A549 (cell line): ENCODE measurements at regions not wholly inside any gene's neighbourhood (a gene's known extent, or its start where the extent isn't known, plus 50 kb on each side); places are given as distances from the start of the nearest gene placed in this dataset.

ENCODE experiments used
- CBX2 ChIP-seq: fragments of 200-600 bp; sonication (generic); IDR thresholded peaks from 2 replicates; pipeline ENCODE4 v1.6.1; 2016; ENCODE audit warnings: low read depth, mild to moderate bottlenecking, borderline replicate concordance
- CHD2 ChIP-seq: fragments of 150-350 bp; IDR thresholded peaks from 2 replicates; pipeline ENCODE4 v1.6.1; 2014; ENCODE audit warnings: low read length; ENCODE audit not compliant: partially characterized antibody
- EHF ChIP-seq: fragments of 250-450 bp; sonication (Bioruptor Pico); IDR thresholded peaks from 2 replicates; pipeline ENCODE4 v1.5.0; 2020; ENCODE audit warnings: mild to moderate bottlenecking
- FOSL2 ChIP-seq, 2 experiments: fragments of 450-650 bp in 1 of 2; fragments of >200 bp in 1 of 2; sonication (Bioruptor Twin) in 1 of 2; formaldehyde crosslinking; IDR thresholded peaks; 2 replicates each; pipeline versions ENCODE4 v1.5.0 to v1.6.1; 2016 to 2020; ENCODE audit warnings: mild to moderate bottlenecking in 1 of 2, moderate library complexity in 1 of 2
- HDAC2 ChIP-seq: fragments of 200-600 bp; sonication (generic); IDR thresholded peaks from 2 replicates; pipeline ENCODE4 v1.6.1; 2016
- MYC ChIP-seq: IDR thresholded peaks from 2 replicates; pipeline ENCODE4 v1.6.1; 2012; ENCODE audit warnings: mild to moderate bottlenecking, inconsistent platforms, low read length, improper control_type of control experiment, borderline replicate concordance
- PHF8 ChIP-seq: fragments of 200-600 bp; sonication (generic); IDR thresholded peaks from 2 replicates; pipeline ENCODE4 v1.6.1; 2016; ENCODE audit warnings: low read depth, mild to moderate bottlenecking, antibody characterized with exemption, moderate library complexity, borderline replicate concordance
- POLR2A ChIP-seq: IDR thresholded peaks from 2 replicates; pipeline ENCODE4 v1.6.1; 2012; ENCODE audit warnings: mild to moderate bottlenecking, low read length
- RAD21 ChIP-seq, 2 experiments: fragments of >200 bp in 1 of 2; sonication (Bioruptor Twin) in 1 of 2; formaldehyde crosslinking in 1 of 2; IDR thresholded peaks in 1 of 2; conservative IDR thresholded peaks in 1 of 2; 2 replicates in 1 of 2; 3 replicates in 1 of 2; pipeline ENCODE4 v1.6.1; 2012 to 2018; ENCODE audit warnings: inconsistent platforms in 1 of 2
- RARB ChIP-seq: fragments of 250-450 bp; sonication (Bioruptor Pico); IDR thresholded peaks from 2 replicates; pipeline ENCODE4 v1.8.0; 2021; ENCODE audit warnings: mild to moderate bottlenecking, moderate library complexity
- TF ChIP-seq, protein P1 (sequence below): fragments of >200 bp; sonication (Bioruptor Twin); formaldehyde crosslinking; IDR thresholded peaks from 3 replicates; pipeline ENCODE4 v1.5.1; 2016

DNA sequence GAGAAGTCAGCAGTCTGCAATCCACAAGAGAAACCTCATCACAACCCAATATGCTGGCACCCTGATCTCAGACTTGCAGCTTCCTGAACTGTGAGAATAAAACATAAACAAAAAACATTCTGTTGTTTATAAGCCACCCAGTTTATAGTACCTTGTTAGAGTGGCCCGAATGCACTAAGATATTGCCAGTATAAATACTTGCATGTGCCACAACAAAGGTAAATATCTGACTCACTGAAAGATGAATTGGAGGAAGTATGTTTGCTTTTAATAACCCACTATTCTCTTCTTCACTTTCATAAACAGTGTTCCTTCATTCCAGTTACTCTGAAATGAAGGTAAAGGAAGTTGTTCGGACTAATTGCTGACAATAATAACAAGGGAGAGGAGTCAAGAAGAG is 1163.4 kb upstream of the CDH6 start:
- TF ChIP-seq EHF (CRISPR knock-in tag), result no peak
- no peak for TF ChIP-seq RAD21 (conservative IDR thresholded peaks at IDR 0.05 in 1 of 2, IDR thresholded peaks at IDR 0.05 in 1 of 2)
- TF ChIP-seq, protein P1, sequence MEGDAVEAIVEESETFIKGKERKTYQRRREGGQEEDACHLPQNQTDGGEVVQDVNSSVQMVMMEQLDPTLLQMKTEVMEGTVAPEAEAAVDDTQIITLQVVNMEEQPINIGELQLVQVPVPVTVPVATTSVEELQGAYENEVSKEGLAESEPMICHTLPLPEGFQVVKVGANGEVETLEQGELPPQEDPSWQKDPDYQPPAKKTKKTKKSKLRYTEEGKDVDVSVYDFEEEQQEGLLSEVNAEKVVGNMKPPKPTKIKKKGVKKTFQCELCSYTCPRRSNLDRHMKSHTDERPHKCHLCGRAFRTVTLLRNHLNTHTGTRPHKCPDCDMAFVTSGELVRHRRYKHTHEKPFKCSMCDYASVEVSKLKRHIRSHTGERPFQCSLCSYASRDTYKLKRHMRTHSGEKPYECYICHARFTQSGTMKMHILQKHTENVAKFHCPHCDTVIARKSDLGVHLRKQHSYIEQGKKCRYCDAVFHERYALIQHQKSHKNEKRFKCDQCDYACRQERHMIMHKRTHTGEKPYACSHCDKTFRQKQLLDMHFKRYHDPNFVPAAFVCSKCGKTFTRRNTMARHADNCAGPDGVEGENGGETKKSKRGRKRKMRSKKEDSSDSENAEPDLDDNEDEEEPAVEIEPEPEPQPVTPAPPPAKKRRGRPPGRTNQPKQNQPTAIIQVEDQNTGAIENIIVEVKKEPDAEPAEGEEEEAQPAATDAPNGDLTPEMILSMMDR, result no peak
- no peak for TF ChIP-seq CBX2
- no peak for TF ChIP-seq RARB (CRISPR knock-in tag)
- no peak for TF ChIP-seq PHF8
- no peak for TF ChIP-seq POLR2A
- no peak for TF ChIP-seq FOSL2 (IDR thresholded peaks at IDR 0.05)
- TF ChIP-seq FOSL2 (CRISPR knock-in tag; IDR thresholded peaks at IDR 0.05), result no peak
- TF ChIP-seq HDAC2, result no peak
- TF ChIP-seq MYC, result no peak
- no peak for TF ChIP-seq CHD2
